Stimulated activated CD4-positive, alpha-beta T cell treated with anti-CD3 and anti-CD28 coated beads, Interleukin-4, amount 100 ng/mL, for 48 hours (primary cell): ENCODE measurements at regions not wholly inside any gene's neighbourhood (a gene's known extent, or its start where the extent isn't known, plus 50 kb on each side); places are given as distances from the start of the nearest gene placed in this dataset.
"Not testable (repeated sequence)": the region's sequence is repeated elsewhere in the genome, so short reads cannot be mapped to it uniquely, and the experiment has no call there.

Source experiments
- DNase-seq, 2 donors: peaks; one replicate each; pipeline ENCODE4 v3.0.0-alpha.2; 2020; ENCODE audit warnings: low read depth in 2 of 2

- DNase-seq = no peak
These were observed 152.6 kb downstream of the RTL9 start for GRCh38 chrX:110511238-110511637.

GRCh38 chrX:110512341-110512740, 153.7 kb downstream of the RTL9 start:
- DNase-seq = no peak

GRCh38 chrX:110514509-110514908, 155.9 kb downstream of the RTL9 start:
- no peak for DNase-seq

DNA sequence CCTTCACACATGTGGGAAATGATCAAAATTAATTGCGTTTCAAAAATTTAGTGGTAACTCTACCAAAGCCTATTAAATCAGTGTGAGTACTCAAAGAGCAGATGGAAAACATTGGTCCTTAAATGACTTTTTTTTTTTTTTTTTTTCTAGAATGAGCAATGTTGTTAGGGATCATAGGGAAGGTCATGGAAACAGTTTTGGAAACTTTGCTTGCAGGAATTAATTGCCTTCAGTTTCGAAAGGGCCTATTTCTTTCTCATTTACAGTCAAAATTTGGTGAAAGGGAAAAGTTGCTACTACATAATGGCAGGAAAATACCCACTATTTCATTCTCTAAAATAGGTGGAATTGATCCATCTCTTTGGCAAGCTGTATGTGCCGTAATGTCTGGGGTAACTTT, 160.9 kb downstream of the RTL9 start:
- DNase-seq = no peak

DNA sequence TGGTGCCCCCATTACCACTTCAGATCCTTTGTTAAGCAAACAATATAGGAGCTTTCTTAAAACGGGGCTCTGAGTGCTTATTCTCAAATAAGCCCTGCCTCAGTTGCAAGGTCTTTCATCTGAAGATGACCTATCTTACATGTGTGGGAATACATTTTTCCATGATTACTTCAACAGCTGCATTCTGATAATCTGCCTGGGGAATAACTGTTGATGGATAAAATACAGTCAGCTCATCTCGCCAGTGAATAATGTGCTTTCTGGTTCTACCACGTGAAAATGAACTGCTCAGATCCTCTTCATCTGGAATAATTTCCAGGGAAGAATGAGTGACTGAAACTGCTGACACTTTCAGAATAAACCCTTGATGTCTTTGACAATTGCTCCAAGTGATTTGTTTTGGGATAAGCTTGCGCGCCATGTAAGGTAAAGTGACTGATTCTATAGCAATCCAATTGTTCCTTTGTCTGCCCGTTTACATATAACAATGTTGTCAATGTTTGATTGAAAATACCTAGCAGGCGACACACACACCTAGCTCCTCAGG, 161.3 kb downstream of the RTL9 start:
- no peak for DNase-seq

DNA sequence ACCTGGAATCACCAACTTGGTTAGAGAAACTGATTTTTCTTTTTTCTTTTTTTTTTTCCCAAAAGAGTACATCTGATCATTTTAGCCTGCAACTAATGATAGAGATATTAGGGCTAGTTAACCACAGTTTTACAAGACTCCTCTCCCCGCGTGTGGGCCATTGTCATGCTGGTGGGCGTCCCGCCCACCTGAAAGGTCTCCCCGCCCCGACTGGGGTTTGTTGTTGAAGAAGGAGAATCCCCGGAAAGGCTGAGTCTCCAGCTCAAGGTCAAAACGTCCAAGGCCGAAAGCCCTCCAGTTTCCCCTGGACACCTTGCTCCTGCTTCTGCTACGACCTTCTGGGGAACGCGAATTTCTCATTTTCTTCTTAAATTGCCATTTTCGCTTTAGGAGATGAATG, 162.0 kb downstream of the RTL9 start:
- DNase-seq = not testable (repeated sequence)

- DNase-seq = no peak
These were observed 173.4 kb downstream of the RTL9 start for GRCh38 chrX:110531873-110532580.

DNA sequence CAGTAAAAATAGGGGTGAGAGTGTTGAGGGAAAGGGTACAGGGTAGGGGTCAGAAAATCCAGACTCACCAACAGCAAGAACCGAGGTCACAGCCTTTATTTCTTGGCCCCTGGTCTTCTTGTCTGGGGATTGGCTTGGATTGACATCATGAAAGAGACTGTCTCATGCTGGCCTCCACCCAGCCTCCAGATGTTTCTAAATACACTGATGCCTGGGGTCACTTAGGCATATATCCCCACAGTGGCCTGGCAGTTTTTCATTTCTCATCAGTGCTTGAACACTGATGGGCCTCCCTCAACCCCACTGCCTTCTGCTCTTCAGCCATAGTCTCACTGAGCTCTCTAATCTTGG, 173.9 kb downstream of the RTL9 start:
- DNase-seq = no peak

DNA sequence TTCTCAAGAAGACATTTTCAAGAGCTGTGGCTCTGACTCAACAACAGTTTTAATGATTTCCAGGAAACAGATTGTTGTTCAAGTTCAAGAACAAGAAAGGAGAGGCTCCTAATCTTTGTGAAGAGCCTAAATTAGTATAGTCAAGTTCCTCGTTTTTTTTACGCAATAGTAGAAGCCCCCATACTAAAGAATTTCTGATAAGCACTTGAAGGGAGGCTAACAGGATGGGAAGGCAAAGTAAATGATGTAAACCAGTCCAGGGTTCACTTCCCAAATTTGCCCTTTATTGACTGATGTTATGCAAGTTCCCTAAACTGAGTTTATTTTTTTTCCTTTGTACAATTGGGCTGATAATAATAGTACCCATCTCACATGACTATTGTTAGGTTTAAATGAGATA, 178.2 kb downstream of the RTL9 start:
- DNase-seq = no peak

DNA sequence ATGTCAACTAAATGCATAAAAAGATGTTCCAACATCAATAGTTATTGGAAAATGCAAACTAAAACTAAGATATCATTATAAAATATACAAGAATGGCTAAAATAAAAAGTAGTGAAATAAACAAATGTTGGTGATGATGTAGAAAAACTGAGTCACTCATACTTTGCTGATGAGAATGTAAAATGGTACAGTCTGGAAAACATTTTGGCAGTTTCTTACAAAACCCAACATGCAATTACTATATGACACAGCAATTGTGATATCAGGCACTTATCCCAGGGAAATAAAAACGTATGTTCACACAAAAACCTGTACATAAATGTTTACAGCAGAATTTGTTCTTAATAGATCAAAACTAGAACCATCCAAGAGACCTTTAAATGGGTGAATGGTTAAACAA, 182.6 kb downstream of the RTL9 start:
- DNase-seq = no peak

DNA sequence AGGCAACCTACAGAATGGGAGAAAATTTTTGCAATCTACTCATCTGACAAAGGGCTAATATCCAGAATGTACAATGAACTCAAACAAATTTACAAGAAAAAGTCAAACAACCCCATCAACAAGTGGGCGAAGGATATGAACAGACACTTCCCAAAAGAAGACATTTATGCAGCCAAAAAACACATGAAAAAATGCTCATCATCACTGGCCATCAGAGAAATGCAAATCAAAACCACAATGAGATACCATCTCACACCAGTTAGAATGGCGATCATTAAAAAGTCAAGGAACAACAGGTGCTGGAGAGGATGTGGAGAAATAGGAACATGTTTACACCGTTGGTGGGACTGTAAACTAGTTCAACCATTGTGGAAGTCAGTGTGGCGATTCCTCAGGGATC, 192.2 kb downstream of the RTL9 start:
- DNase-seq = not testable (repeated sequence)

GRCh38 chrX:110557864-110558263, 199.2 kb downstream of the RTL9 start:
- DNase-seq = no peak

- no peak for DNase-seq
These were observed 199.8 kb downstream of the RTL9 start for GRCh38 chrX:110558406-110558805.

DNA sequence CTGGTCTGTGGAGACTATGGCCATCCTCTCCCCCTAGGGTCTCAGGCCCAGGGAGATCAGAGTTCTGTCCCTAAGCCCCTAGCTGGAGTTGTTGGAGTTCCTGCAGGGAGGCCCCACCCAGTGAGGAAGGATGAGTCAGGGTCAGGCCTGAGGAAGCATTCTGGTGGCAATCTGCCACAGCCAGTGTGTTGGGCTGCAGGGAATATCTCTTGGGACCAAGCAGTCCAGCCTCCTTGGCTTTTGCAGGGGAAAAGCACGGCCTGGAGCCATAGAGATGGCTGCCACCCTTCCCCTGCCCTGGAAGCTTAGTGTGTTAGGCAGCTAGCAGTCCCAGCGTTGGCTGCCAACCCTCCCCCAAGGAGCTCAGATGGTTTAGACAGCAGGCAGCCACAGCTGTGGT, 202.4 kb downstream of the RTL9 start:
- no peak for DNase-seq

- no peak for DNase-seq
These were observed 204.6 kb downstream of the RTL9 start for GRCh38 chrX:110563282-110563681.

GRCh38 chrX:110568441-110568840, 209.8 kb downstream of the RTL9 start:
- DNase-seq = no peak

GRCh38 chrX:110569506-110569905, 210.9 kb downstream of the RTL9 start:
- DNase-seq = no peak

DNA sequence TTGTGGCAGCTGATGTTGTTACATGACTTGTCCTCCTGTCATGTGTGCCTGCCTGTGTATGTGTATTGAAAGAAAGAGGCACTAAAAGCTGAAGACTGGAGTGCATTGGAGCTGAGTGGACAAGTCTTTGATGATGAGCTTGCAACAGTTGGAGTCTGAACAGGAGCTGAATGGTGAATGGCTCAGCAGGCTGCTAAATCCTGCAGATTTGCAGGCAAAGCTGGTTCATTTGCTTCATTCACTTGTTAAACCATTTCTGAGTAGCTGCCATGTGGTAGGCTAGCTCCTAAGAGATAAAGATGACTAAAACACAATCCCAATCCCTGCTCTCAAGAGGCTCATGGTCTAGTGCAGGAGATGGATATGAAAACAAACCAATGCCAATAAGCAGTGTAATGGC, 217.3 kb downstream of the CHRDL1 start:
- no peak for DNase-seq

- DNase-seq = no peak
These were observed 211.5 kb downstream of the CHRDL1 start for GRCh38 chrX:110584083-110584482.

- DNase-seq = no peak
These were observed 207.5 kb downstream of the CHRDL1 start for GRCh38 chrX:110588164-110588563.

DNA sequence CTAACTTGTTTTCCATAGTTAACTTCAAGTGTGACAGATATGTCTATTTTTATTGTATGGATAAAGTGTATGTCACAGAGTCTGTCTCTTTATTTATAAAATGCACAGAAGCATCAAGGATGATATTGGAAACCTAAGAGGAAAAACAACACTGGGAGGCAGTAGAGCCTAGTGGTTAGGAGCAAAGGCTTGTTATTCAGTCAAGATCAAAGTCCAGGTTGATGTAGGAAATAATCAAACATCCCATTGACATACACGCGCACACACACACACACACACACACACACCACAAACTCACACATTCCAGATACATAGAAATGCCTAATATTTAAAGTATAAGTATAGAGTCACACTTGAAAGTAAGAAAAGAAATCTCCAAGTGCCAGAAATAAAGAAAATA, 206.8 kb downstream of the CHRDL1 start:
- DNase-seq = no peak

DNA sequence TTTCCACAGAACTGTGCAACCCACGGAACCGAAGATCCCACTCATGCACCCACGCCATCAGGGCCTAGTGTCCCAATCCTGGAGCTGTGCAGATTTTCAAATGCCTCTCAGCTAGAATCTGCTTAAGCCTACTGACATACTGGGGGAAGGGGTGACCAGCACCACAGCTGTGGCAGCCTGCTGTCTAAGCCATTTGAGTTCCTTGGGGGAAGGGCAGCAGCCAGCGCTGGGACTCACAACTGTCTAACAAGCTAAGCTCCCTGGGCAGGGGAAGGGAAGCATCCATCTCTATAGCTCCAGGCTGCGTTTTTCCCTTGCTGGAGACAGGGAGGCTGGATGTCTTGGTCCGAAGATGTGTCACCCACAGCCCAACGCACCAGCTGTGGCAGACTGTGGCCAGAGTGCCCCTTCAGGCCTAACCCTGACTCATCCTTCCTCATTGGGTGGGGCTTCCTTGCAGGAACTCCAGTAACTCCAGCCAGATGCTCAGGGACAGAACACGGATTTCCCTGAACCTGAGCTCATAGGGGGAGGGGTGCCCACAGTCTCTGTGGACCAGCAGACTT, 194.8 kb downstream of the CHRDL1 start:
- no peak for DNase-seq

DNA sequence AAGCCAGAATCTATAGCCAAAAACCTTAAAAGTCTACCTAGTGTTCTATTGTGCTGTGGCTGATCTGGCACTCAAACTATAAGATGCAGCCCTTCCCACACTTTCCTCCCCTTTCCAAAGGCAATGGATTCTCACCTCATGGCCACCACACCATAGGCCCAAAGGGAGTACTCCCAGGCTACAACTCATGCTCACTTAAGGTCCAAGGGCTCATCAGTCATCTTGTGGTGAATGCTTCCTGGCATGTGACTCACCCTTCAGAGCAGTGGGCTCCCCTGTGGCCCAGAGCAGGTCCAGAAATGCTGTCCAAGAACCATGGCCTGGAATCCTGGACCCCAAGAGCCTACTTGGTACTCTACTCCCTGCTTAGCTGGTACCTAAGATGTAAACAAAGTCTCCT, 181.0 kb downstream of the CHRDL1 start:
- DNase-seq = no peak
